Esophagus squamous epithelium (tissue), 4 donors: ENCODE measurements at regions not wholly inside any gene's neighbourhood (a gene's known extent, or its start where the extent isn't known, plus 50 kb on each side); places are given as distances from the start of the nearest gene placed in this dataset.

Experiments used
- CTCF ChIP-seq, 6 experiments: fragments of 450-650 bp in 4 of 6; fragments of 200-600 bp in 2 of 6; sonication (generic) in 2 of 6; IDR thresholded peaks; one replicate each; pipeline ENCODE4 v1.5.1; 2016 to 2019; ENCODE audit warnings: antibody characterized with exemption in 6 of 6, mild to moderate bottlenecking in 4 of 6, moderate library complexity in 4 of 6
- POLR2A ChIP-seq, 4 donors: fragments of 450-650 bp; IDR thresholded peaks; one replicate each; pipeline ENCODE4 v1.6.1; 2017; ENCODE audit warnings: antibody characterized with exemption in 4 of 4, mild to moderate bottlenecking in 4 of 4, moderate library complexity in 3 of 4

- TF ChIP-seq CTCF (IDR thresholded peaks at IDR 0.05) (no peak), POLR2A (IDR thresholded peaks at IDR 0.05) (no peak)
Measured at GRCh38 chr5:58072300-58072965, 387.5 kb downstream of the PLK2 start.
